ENCODE measurements at regions not wholly inside any gene's neighbourhood (a gene's known extent, or its start where the extent isn't known, plus 50 kb on each side); places are given as distances from the start of the nearest gene placed in this dataset.
"Not testable (repeated sequence)": the region's sequence is repeated elsewhere in the genome, so short reads cannot be mapped to it uniquely, and the experiment has no call there.

GRCh38 chr5:166810093-166810658 lies 1481.3 kb upstream of the WWC1 start:
- H3K36me3 ChIP-seq (ENCODE audit: control insufficient read depth in 2 of 2, extremely low read depth in 1 of 2, insufficient read depth in 2 of 2, low read length in 2 of 2); intact Hi-C loops (cut with micrococcal nuclease); H3K4me1 ChIP-seq (ENCODE audit: control insufficient read depth, extremely low read depth, insufficient read depth, low read length); H3K9me3 ChIP-seq (replicated peaks; ENCODE audit: control insufficient read depth, insufficient read depth, low read length); BruUV-seq (replicated peaks); dilution Hi-C loops (cut with MboI; ENCODE audit: extremely low pct_ligation_motif_present, low sequenced_read_pairs); H3K4me3 ChIP-seq (replicated peaks in 1 of 3; ENCODE audit: insufficient read depth in 1 of 3, low read depth in 1 of 3, low read length in 3 of 3); H3K9me1 ChIP-seq (replicated peaks; ENCODE audit: control insufficient read depth, extremely low read depth, insufficient read depth, low read length); DNase-seq (ENCODE audit: low read depth, low spot score); H3K27me3 ChIP-seq (ENCODE audit: control insufficient read depth in 2 of 2, insufficient read depth in 2 of 2, low read length in 2 of 2); H2AFZ ChIP-seq (ENCODE audit: low read depth, low read length); H3K9ac ChIP-seq (replicated peaks; ENCODE audit: extremely low read depth, insufficient read depth, low read length); H3K27ac ChIP-seq (ENCODE audit: insufficient read depth, low read depth, low read length); CTCF ChIA-PET; H4K20me1 ChIP-seq (replicated peaks; ENCODE audit: control insufficient read depth, extremely low read depth, insufficient read depth, low read length); FAIRE-seq; POLR2A ChIA-PET; H3K4me2 ChIP-seq (ENCODE audit: insufficient read depth, low read length); H3K79me2 ChIP-seq (ENCODE audit: control insufficient read depth, insufficient read depth, low read length): not testable (repeated sequence)

GRCh38 chr5:166810721-166811120 lies 1480.7 kb upstream of the WWC1 start:
- no peaks in the 10 kb centered on the region for H3K27me3 ChIP-seq (ENCODE audit: control insufficient read depth in 2 of 2, insufficient read depth in 2 of 2, low read length in 2 of 2)
- H3K9me3 ChIP-seq (replicated peaks; ENCODE audit: control insufficient read depth, insufficient read depth, low read length) = peaks cover 3% of the 10 kb centered on the region
- H4K20me1 ChIP-seq (replicated peaks; ENCODE audit: control insufficient read depth, extremely low read depth, insufficient read depth, low read length) = no peaks in the 10 kb centered on the region
- dilution Hi-C loops (cut with MboI; ENCODE audit: extremely low pct_ligation_motif_present, low sequenced_read_pairs) = no loop called here
- no peak overlapping the region for H3K4me3 ChIP-seq (replicated peaks in 1 of 3; ENCODE audit: insufficient read depth in 1 of 3, low read depth in 1 of 3, low read length in 3 of 3)
- H3K27ac ChIP-seq (ENCODE audit: insufficient read depth, low read depth, low read length) = no peak overlapping the region
- intact Hi-C loops (cut with micrococcal nuclease) = no loop called here
- no peak for DNase-seq (ENCODE audit: low read depth, low spot score)
- no peak overlapping the region for H3K4me2 ChIP-seq (ENCODE audit: insufficient read depth, low read length)
- ChIA-PET CTCF (no interaction called here), POLR2A (no interaction called here)
- no peak overlapping the region for H2AFZ ChIP-seq (ENCODE audit: low read depth, low read length)
- H3K9ac ChIP-seq (replicated peaks; ENCODE audit: extremely low read depth, insufficient read depth, low read length) = no peak overlapping the region
- no peak for FAIRE-seq
- H3K79me2 ChIP-seq (ENCODE audit: control insufficient read depth, insufficient read depth, low read length) = no peaks in the 10 kb centered on the region
- no peaks in the 10 kb centered on the region for H3K4me1 ChIP-seq (ENCODE audit: control insufficient read depth, extremely low read depth, insufficient read depth, low read length)
- no TSS peak for BruUV-seq (replicated peaks)
- H3K9me1 ChIP-seq (replicated peaks; ENCODE audit: control insufficient read depth, extremely low read depth, insufficient read depth, low read length) = no peaks in the 10 kb centered on the region
- H3K36me3 ChIP-seq (ENCODE audit: control insufficient read depth in 2 of 2, extremely low read depth in 1 of 2, insufficient read depth in 2 of 2, low read length in 2 of 2) = no peaks in the 10 kb centered on the region
- TF ChIP-seq MYC (IDR thresholded peaks at IDR 0.05; ENCODE audit: low read depth, low read length) = no peak
- no peak for TF ChIP-seq CTCF (IDR thresholded peaks at IDR 0.05; ENCODE audit: extremely low read depth in 1 of 2, insufficient read depth in 1 of 2, low read depth in 1 of 2, low read length in 2 of 2)
- TF ChIP-seq MAX (IDR thresholded peaks at IDR 0.05; ENCODE audit: insufficient read depth, insufficient read length) = no peak
- TF ChIP-seq EZH2 (IDR thresholded peaks at IDR 0.05; ENCODE audit: borderline replicate concordance, low read depth, low read length, severe bottlenecking) = no peak
- no peak for TF ChIP-seq POLR2AphosphoS5 (IDR thresholded peaks at IDR 0.05; ENCODE audit: insufficient read depth, low read depth, low read length)
- no peak for TF ChIP-seq FOS (IDR thresholded peaks at IDR 0.05; ENCODE audit: borderline replicate concordance, insufficient read depth, low read length)
- no peak for TF ChIP-seq JUN (IDR thresholded peaks at IDR 0.05; ENCODE audit: borderline replicate concordance, insufficient read depth, insufficient read length, low read depth)
- TF ChIP-seq POLR2A (IDR thresholded peaks at IDR 0.05; ENCODE audit: low read depth, low read length) = no peak
- TF ChIP-seq GATA2 (IDR thresholded peaks at IDR 0.05; ENCODE audit: insufficient read depth, insufficient read length, low read depth, low read length) = no peak

All from endothelial cell of umbilical vein (primary cell).